GM12878 (cell line): ENCODE measurements at regions not wholly inside any gene's neighbourhood (a gene's known extent, or its start where the extent isn't known, plus 50 kb on each side); places are given as distances from the start of the nearest gene placed in this dataset.

ENCODE experiments used
- ATAC-seq: fragments of 200-7000 bp; cut with Tn5 transposase; 3 replicates; pipeline ENCODE4 v1.9.1; 2020; ENCODE audit warnings: mild to moderate bottlenecking, moderate library complexity
- BruUV-seq: library from RNA; stranded (reverse); fragments of 400-500 nt; replicated peaks from 2 replicates; lab custom pipeline; 2021; lab: Mats Ljungman, UMichigan
- CTCF ChIA-PET: fragments of 300-600 bp; sonication (Branson Sonifier 250); formaldehyde crosslinking; extraction: SDS; loops from one replicate; lab custom pipeline; 2021; ENCODE audit warnings: inconsistent platforms; lab: Yijun Ruan, JAX
- POLR2A ChIA-PET: fragments of 350-600 bp; formaldehyde crosslinking; extraction: SDS; loops from one replicate; lab custom pipeline; 2021; ENCODE audit warnings: inconsistent platforms; lab: Charles Lee
- RAD21 ChIA-PET: fragments of 300-600 bp; sonication (Branson Sonifier 250); formaldehyde crosslinking; loops from one replicate; lab custom pipeline; 2023; ENCODE audit warnings: antibody characterized with exemption; ENCODE audit not compliant: unreplicated experiment; lab: Charles Lee
- SMC1A ChIA-PET: fragments of 300-600 bp; sonication (Branson Sonifier 250); formaldehyde crosslinking; loops from one replicate; lab custom pipeline; 2023; ENCODE audit not compliant: unreplicated experiment, uncharacterized antibody; lab: Charles Lee
- DNase-seq: peaks from one replicate; pipeline ENCODE4 v3.0.0-alpha.2; 2011; ENCODE audit warnings: low read depth, low spot score
- FAIRE-seq: peaks from 3 replicates; lab custom pipeline; 2011; peaks lifted over from hg19 to GRCh38; lab: Jason Lieb, UNC
- H2AFZ ChIP-seq: 2 replicates; pipeline ENCODE4 v1.6.0; 2011; ENCODE audit warnings: low read depth, low read length, control low read depth; ENCODE audit not compliant: control insufficient read depth
- H3K27ac ChIP-seq: 2 replicates; pipeline ENCODE4 v1.5.1; 2011; ENCODE audit warnings: control low read depth; ENCODE audit not compliant: control insufficient read depth, insufficient read depth
- H3K27me3 ChIP-seq, 2 experiments: replicated peaks in 1 of 2; 2 replicates each; pipeline versions ENCODE4 v1.6.0 to v1.6.1; 2011; ENCODE audit warnings: low read length in 1 of 2; ENCODE audit not compliant: control insufficient read depth in 2 of 2, insufficient read depth in 2 of 2
- H3K36me3 ChIP-seq, 2 experiments: 2 replicates each; pipeline ENCODE4 v1.5.1; 2011; ENCODE audit warnings: low read length in 1 of 2; ENCODE audit not compliant: control insufficient read depth in 2 of 2, insufficient read depth in 2 of 2
- H3K4me1 ChIP-seq: 2 replicates; pipeline ENCODE4 v1.6.1; 2011; ENCODE audit warnings: mild to moderate bottlenecking, low read length, moderate library complexity, mixed read lengths; ENCODE audit not compliant: control insufficient read depth, insufficient read depth
- H3K4me2 ChIP-seq: 2 replicates; pipeline ENCODE4 v1.6.0; 2011; ENCODE audit warnings: control low read depth; ENCODE audit not compliant: control insufficient read depth, insufficient read depth
- H3K4me3 ChIP-seq: fragments of 200-600 bp; sonication (generic); 2 replicates; pipeline ENCODE4 v1.5.1; 2016
- H3K79me2 ChIP-seq: 2 replicates; pipeline ENCODE4 v1.6.0; 2011; ENCODE audit warnings: low read length; ENCODE audit not compliant: control insufficient read depth, insufficient read depth
- H3K9ac ChIP-seq: 2 replicates; pipeline ENCODE4 v1.8.0; 2011; ENCODE audit warnings: low read length, control low read depth, mixed read lengths; ENCODE audit not compliant: control insufficient read depth, insufficient read depth
- H3K9me3 ChIP-seq: replicated peaks from 3 replicates; pipeline ENCODE4 v1.5.1; 2011; ENCODE audit warnings: mild to moderate bottlenecking, low read length; ENCODE audit not compliant: control insufficient read depth, insufficient read depth
- H4K20me1 ChIP-seq: 2 replicates; pipeline ENCODE4 v1.6.0; 2011; ENCODE audit not compliant: control insufficient read depth, insufficient read depth
- ASH2L ChIP-seq: fragments of 300-600, 200-600 bp; sonication (generic); IDR thresholded peaks from 2 replicates; pipeline ENCODE4 v1.6.1; 2017; ENCODE audit warnings: low read depth, mild to moderate bottlenecking, borderline replicate concordance
- CHD1 ChIP-seq: IDR thresholded peaks from 2 replicates; pipeline ENCODE4 v1.6.1; 2012; ENCODE audit warnings: low read depth, low read length, improper control_type of control experiment
- HDAC2 ChIP-seq: fragments of 200-600 bp; sonication (generic); IDR thresholded peaks from 2 replicates; pipeline ENCODE4 v1.6.1; 2017
- HDAC6 ChIP-seq: fragments of 200-600 bp; sonication (generic); IDR thresholded peaks from one replicate; pipeline ENCODE4 v1.8.0; 2017; ENCODE audit warnings: antibody characterized with exemption; ENCODE audit not compliant: unreplicated experiment
- PAX5 ChIP-seq: IDR thresholded peaks from 2 replicates; pipeline ENCODE4 v1.6.1; 2011; ENCODE audit warnings: low read depth, low read length, borderline replicate concordance
- STAT3 ChIP-seq: IDR thresholded peaks from 2 replicates; pipeline ENCODE4 v1.6.1; 2011; ENCODE audit warnings: low read depth, low read length, improper control_type of control experiment
- ZNF384 ChIP-seq: IDR thresholded peaks from 2 replicates; pipeline ENCODE4 v1.6.1; 2012; ENCODE audit warnings: low read depth, mild to moderate bottlenecking, low read length, improper control_type of control experiment, borderline replicate concordance
- WGBS: methylation state at CpG from one replicate; pipeline ENCODE4 v1.1.6; 2016; ENCODE audit warnings: low lambda C conversion rate; ENCODE audit not compliant: insufficient replicate concordance, insufficient coverage; ENCODE audit errors: missing lambda C conversion rate; 5-methylcytosine and 5-hydroxymethylcytosine counted together
- in situ Hi-C: fragments of 300-500 bp; cut with MboI; formaldehyde crosslinking; loops from 9 replicates; pipeline ENCODE4 v1.14.3; 2018; ENCODE audit warnings: mixed read lengths
- intact Hi-C: fragments of 100-400 bp; cut with micrococcal nuclease; formaldehyde crosslinking; loops from one replicate; pipeline ENCODE4 v1.14.2; 2022; ENCODE audit not compliant: unreplicated experiment

GRCh38 chrX:45716750-45717149 lies 516.1 kb upstream of the DIPK2B start:
- no peak overlapping the region for H3K4me3 ChIP-seq
- DNase-seq (no peak), FAIRE-seq (no peak), ATAC-seq (no peak)
- H3K79me2 ChIP-seq, result no peaks in the 10 kb centered on the region
- CTCF ChIA-PET, result no interaction called here
- H3K27me3 ChIP-seq, result no peaks in the 10 kb centered on the region
- no TSS peak for BruUV-seq
- SMC1A ChIA-PET, result no interaction called here
- in situ Hi-C loops, result no loop called here
- RAD21 ChIA-PET, result no interaction called here
- H3K9ac ChIP-seq, result no peak overlapping the region
- H3K4me2 ChIP-seq, result no peak overlapping the region
- TF ChIP-seq HDAC6 (no peak), CHD1 (no peak)
- H3K9me3 ChIP-seq, result no peaks in the 10 kb centered on the region; the same call in 2 of the 3 replicates
- no peak overlapping the region for H2AFZ ChIP-seq
- H3K27ac ChIP-seq, result no peak overlapping the region
- WGBS, result 56% methylated on average over 3 of the region's 3 CpGs
- H4K20me1 ChIP-seq, result no peaks in the 10 kb centered on the region
- no peaks in the 10 kb centered on the region for H3K4me1 ChIP-seq
- H3K36me3 ChIP-seq, result no peaks in the 10 kb centered on the region
- intact Hi-C loops, result no loop called here
- POLR2A ChIA-PET, result no interaction called here

GRCh38 chrX:45715748-45716147 lies 515.1 kb upstream of the DIPK2B start:
- Histone ChIP-seq H3K4me2 (no peak overlapping the region), H3K27me3 (no peaks in the 10 kb centered on the region), H2AFZ (no peak overlapping the region), H3K4me1 (no peaks in the 10 kb centered on the region), H3K9me3 (no peaks in the 10 kb centered on the region; the same call in 2 of the 3 replicates), H4K20me1 (no peaks in the 10 kb centered on the region), H3K4me3 (no peak overlapping the region), H3K27ac (no peak overlapping the region), H3K79me2 (no peaks in the 10 kb centered on the region), H3K9ac (no peak overlapping the region), H3K36me3 (no peaks in the 10 kb centered on the region)
- TF ChIP-seq STAT3, result no peak
- no peak for TF ChIP-seq ZNF384
- TF ChIP-seq HDAC2, result no peak
- no peak for TF ChIP-seq ASH2L
- no peak for TF ChIP-seq PAX5
- DNase-seq (no peak), FAIRE-seq (no peak), ATAC-seq (no peak)
- ChIA-PET RAD21 (no interaction called here), SMC1A (no interaction called here), POLR2A (no interaction called here), CTCF (interaction anchor here (1.1 kb wide), 1 partner anchor 86 kb away, joined by 3 read pairs; no protein-coding TSS in a partner anchor)
- in situ Hi-C loops, result no loop called here
- BruUV-seq, result no TSS peak
- WGBS, result 0% methylated on average over 1 of the region's 1 CpG
- intact Hi-C loops, result no loop called here
